CD14-positive monocyte (primary cell): ENCODE measurements at regions not wholly inside any gene's neighbourhood (a gene's known extent, or its start where the extent isn't known, plus 50 kb on each side); places are given as distances from the start of the nearest gene placed in this dataset.

Experiments used
- DNase-seq, 3 donors: peaks; one replicate each; pipeline ENCODE4 v3.0.0-alpha.2; 2011 to 2022
- H2AFZ ChIP-seq: 2 replicates; pipeline ENCODE4 v1.6.0; 2012; ENCODE audit warnings: mild to moderate bottlenecking, low read depth, low read length, inconsistent platforms; ENCODE audit not compliant: insufficient read depth, poor library complexity, severe bottlenecking
- H3K27ac ChIP-seq, 2 donors: 1 replicate in 1 of 2; 2 replicates in 1 of 2; pipeline ENCODE4 v1.5.1; 2012 to 2013; ENCODE audit warnings: low read length in 2 of 2, control low read depth in 1 of 2, inconsistent platforms in 1 of 2, low read depth in 1 of 2, mild to moderate bottlenecking in 1 of 2
- H3K27me3 ChIP-seq, 2 donors: one replicate each; pipeline versions ENCODE4 v1.6.0 to v1.6.1; 2011 to 2013; ENCODE audit warnings: low read length in 2 of 2; ENCODE audit not compliant: control insufficient read depth in 2 of 2, insufficient read depth in 2 of 2
- H3K36me3 ChIP-seq, 2 donors: replicated peaks in 1 of 2; 1 replicate in 1 of 2; 2 replicates in 1 of 2; pipeline versions ENCODE4 v1.5.1 to v1.6.1; 2012 to 2013; ENCODE audit warnings: low read length in 2 of 2, control low read depth in 1 of 2, inconsistent platforms in 1 of 2, mild to moderate bottlenecking in 1 of 2; ENCODE audit not compliant: insufficient read depth in 2 of 2, control insufficient read depth in 1 of 2
- H3K4me1 ChIP-seq, 2 donors: 1 replicate in 1 of 2; 2 replicates in 1 of 2; pipeline versions ENCODE4 v1.5.1 to v1.6.1; 2012 to 2013; ENCODE audit warnings: low read length in 2 of 2, control low read depth in 1 of 2, inconsistent platforms in 1 of 2, mild to moderate bottlenecking in 1 of 2, moderate library complexity in 1 of 2; ENCODE audit not compliant: insufficient read depth in 2 of 2, control insufficient read depth in 1 of 2
- H3K4me2 ChIP-seq: replicated peaks from 2 replicates; pipeline ENCODE3; 2012; ENCODE audit warnings: low read length, moderate library complexity, mild to moderate bottlenecking; ENCODE audit not compliant: poor library complexity, severe bottlenecking; ENCODE audit errors: extremely low read depth
- H3K4me3 ChIP-seq, 3 experiments: fragments of 200-600 bp in 1 of 3; sonication (generic) in 1 of 3; replicated peaks in 1 of 3; 1 replicate in 2 of 3; 2 replicates in 1 of 3; pipeline ENCODE4 v1.5.1; 2011 to 2013; ENCODE audit warnings: low read length in 3 of 3, mild to moderate bottlenecking in 3 of 3, control low read depth in 2 of 3, low read depth in 2 of 3, inconsistent platforms in 1 of 3, moderate library complexity in 1 of 3
- H3K79me2 ChIP-seq: 2 replicates; pipeline ENCODE4 v1.6.0; 2012; ENCODE audit warnings: mild to moderate bottlenecking, control low read depth, inconsistent platforms, low read length, moderate library complexity; ENCODE audit not compliant: insufficient read depth
- H3K9ac ChIP-seq: 2 replicates; pipeline ENCODE4 v1.6.0; 2017; ENCODE audit warnings: low read length, mild to moderate bottlenecking; ENCODE audit not compliant: insufficient read depth, poor library complexity, severe bottlenecking
- H3K9me3 ChIP-seq, 2 donors: replicated peaks in 1 of 2; 1 replicate in 1 of 2; 2 replicates in 1 of 2; pipeline versions ENCODE4 v1.5.1 to v1.6.1; 2012 to 2013; ENCODE audit warnings: low read length in 2 of 2, control low read depth in 1 of 2; ENCODE audit not compliant: control insufficient read depth in 1 of 2, insufficient read depth in 1 of 2
- H4K20me1 ChIP-seq: 2 replicates; pipeline ENCODE4 v1.6.0; 2012; ENCODE audit warnings: mild to moderate bottlenecking, low read length, control low read depth, moderate library complexity; ENCODE audit not compliant: insufficient read depth
- H3K27ac Mint-ChIP-seq, 7 donors: one replicate each; pipeline ENCODE4 v1.8.0; 2020; ENCODE audit warnings: mild to moderate bottlenecking in 7 of 7, mixed read lengths in 7 of 7, moderate library complexity in 6 of 7, inconsistent platforms in 2 of 7
- H3K27me3 Mint-ChIP-seq, 3 donors: one replicate each; pipeline ENCODE4 v1.8.0; 2021 to 2022; ENCODE audit warnings: low read depth in 3 of 3, mild to moderate bottlenecking in 3 of 3, mixed read lengths in 3 of 3, moderate library complexity in 3 of 3, inconsistent platforms in 1 of 3
- H3K36me3 Mint-ChIP-seq, 2 donors: one replicate each; pipeline ENCODE4 v1.8.0; 2020; ENCODE audit warnings: mixed read lengths in 2 of 2, inconsistent platforms in 1 of 2, mild to moderate bottlenecking in 1 of 2
- H3K4me1 Mint-ChIP-seq: one replicate; pipeline ENCODE4 v1.8.0; 2020; ENCODE audit warnings: mild to moderate bottlenecking, mixed read lengths
- H3K4me3 Mint-ChIP-seq, 2 donors: one replicate each; pipeline ENCODE4 v1.8.0; 2020; ENCODE audit warnings: mild to moderate bottlenecking in 2 of 2, mixed read lengths in 2 of 2, moderate library complexity in 1 of 2
- H3K9me3 Mint-ChIP-seq, 7 donors: one replicate each; pipeline ENCODE4 v1.8.0; 2020 to 2022; ENCODE audit warnings: mixed read lengths in 7 of 7, mild to moderate bottlenecking in 6 of 7, moderate library complexity in 6 of 7, inconsistent platforms in 2 of 7
- CTCF ChIP-seq: fragments of 200-600 bp; IDR thresholded peaks from one replicate; pipeline ENCODE4 v1.8.0; 2022; ENCODE audit warnings: antibody characterized with exemption, mild to moderate bottlenecking
- WGBS: methylation state at CpG from one replicate; pipeline ENCODE4 v1.1.5; 2013; ENCODE audit warnings: missing lambda C conversion rate; ENCODE audit not compliant: insufficient coverage; 5-methylcytosine and 5-hydroxymethylcytosine counted together
- intact Hi-C, 2 donors: fragments of 100-400 bp; cut with micrococcal nuclease; formaldehyde crosslinking; loops; one replicate each; pipeline versions ENCODE4 v1.15.0 to v1.15.1; 2023

DNA sequence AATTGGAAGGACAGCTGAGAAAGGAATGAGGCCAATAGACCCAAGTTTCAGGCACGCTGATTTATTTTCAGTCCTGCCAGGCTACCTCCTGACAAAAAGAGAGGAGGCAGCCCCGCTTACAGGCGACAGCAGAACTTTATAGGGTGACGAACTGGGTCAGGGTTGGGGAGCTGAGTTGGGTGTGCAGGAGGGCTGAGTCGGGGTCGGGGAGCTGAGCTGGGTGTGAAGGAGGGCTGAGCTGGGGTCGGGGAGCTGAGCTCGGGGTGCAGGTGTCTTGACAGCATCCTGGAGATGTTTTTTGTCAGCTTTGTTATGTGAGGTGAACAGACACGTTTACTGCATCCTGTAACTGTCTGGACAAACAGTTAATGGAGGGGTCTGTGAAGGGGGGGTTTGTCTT lies 342.2 kb downstream of the ADCYAP1 start:
- Histone ChIP-seq H3K79me2 (no peaks in the 10 kb centered on the region), H3K4me2 (no peak overlapping the region), H3K27me3 (no peaks in the 10 kb centered on the region), H3K4me1 (no peaks in the 10 kb centered on the region), H3K9me3 (peaks cover 2 to 3% of the 10 kb centered on the region in 2 donors), H3K36me3 (no peaks in the 10 kb centered on the region), H3K9ac (no peak overlapping the region), H2AFZ (no peak overlapping the region), H3K27ac (no peak overlapping the region), H4K20me1 (no peaks in the 10 kb centered on the region), H3K4me3 (no peak overlapping the region)
- H3K27me3 Mint-ChIP-seq, result no peaks in the 10 kb centered on the region
- no peak for DNase-seq
- TF ChIP-seq CTCF, result no peak
- no peaks in the 10 kb centered on the region for H3K4me1 Mint-ChIP-seq
- peak overlapping the region in 1 of 7 donors; percentile 51 for H3K27ac Mint-ChIP-seq
- peaks cover 2 to 14% (median 4%) of the 10 kb centered on the region in 7 donors for H3K9me3 Mint-ChIP-seq
- 79% methylated on average over 9 of the region's 9 CpGs for WGBS
- intact Hi-C loops, result no loop called here
- no peaks in the 10 kb centered on the region for H3K36me3 Mint-ChIP-seq
- H3K4me3 Mint-ChIP-seq, result no peak overlapping the region

GRCh38 chr18:1252534-1252933 lies 347.9 kb downstream of the ADCYAP1 start:
- Mint-ChIP-seq H3K36me3 (no peaks in the 10 kb centered on the region), H3K4me3 (no peak overlapping the region), H3K27ac (no peak overlapping the region), H3K27me3 (no peaks in the 10 kb centered on the region), H3K4me1 (no peaks in the 10 kb centered on the region), H3K9me3 (peaks cover 3 to 18% (median 5%) of the 10 kb centered on the region in 7 donors)
- Histone ChIP-seq H2AFZ (no peak overlapping the region), H3K9ac (no peak overlapping the region), H4K20me1 (no peaks in the 10 kb centered on the region), H3K36me3 (no peaks in the 10 kb centered on the region), H3K4me2 (no peak overlapping the region), H3K27me3 (no peaks in the 10 kb centered on the region), H3K4me3 (no peak overlapping the region), H3K4me1 (no peaks in the 10 kb centered on the region), H3K79me2 (no peaks in the 10 kb centered on the region), H3K9me3 (peaks cover 7 to 10% of the 10 kb centered on the region in 2 donors), H3K27ac (no peak overlapping the region)
- TF ChIP-seq CTCF, result no peak
- intact Hi-C loops, result no loop called here
- no CpG with 5 or more reads among the region's 1 CpG for WGBS
- DNase-seq, result no peak
